GM12878 (cell line): ENCODE measurements at regions not wholly inside any gene's neighbourhood (a gene's known extent, or its start where the extent isn't known, plus 50 kb on each side); places are given as distances from the start of the nearest gene placed in this dataset.

ENCODE experiments used
- ATAC-seq: fragments of 200-7000 bp; cut with Tn5 transposase; 3 replicates; pipeline ENCODE4 v1.9.1; 2020; ENCODE audit warnings: mild to moderate bottlenecking, moderate library complexity
- BruUV-seq: library from RNA; stranded (reverse); fragments of 400-500 nt; replicated peaks from 2 replicates; lab custom pipeline; 2021; lab: Mats Ljungman, UMichigan
- CTCF ChIA-PET: fragments of 300-600 bp; sonication (Branson Sonifier 250); formaldehyde crosslinking; extraction: SDS; loops from one replicate; lab custom pipeline; 2021; ENCODE audit warnings: inconsistent platforms; lab: Yijun Ruan, JAX
- POLR2A ChIA-PET: fragments of 350-600 bp; formaldehyde crosslinking; extraction: SDS; loops from one replicate; lab custom pipeline; 2021; ENCODE audit warnings: inconsistent platforms; lab: Charles Lee
- RAD21 ChIA-PET: fragments of 300-600 bp; sonication (Branson Sonifier 250); formaldehyde crosslinking; loops from one replicate; lab custom pipeline; 2023; ENCODE audit warnings: antibody characterized with exemption; ENCODE audit not compliant: unreplicated experiment; lab: Charles Lee
- SMC1A ChIA-PET: fragments of 300-600 bp; sonication (Branson Sonifier 250); formaldehyde crosslinking; loops from one replicate; lab custom pipeline; 2023; ENCODE audit not compliant: unreplicated experiment, uncharacterized antibody; lab: Charles Lee
- DNase-seq: peaks from one replicate; pipeline ENCODE4 v3.0.0-alpha.2; 2011; ENCODE audit warnings: low read depth, low spot score
- FAIRE-seq: peaks from 3 replicates; lab custom pipeline; 2011; peaks lifted over from hg19 to GRCh38; lab: Jason Lieb, UNC
- H2AFZ ChIP-seq: 2 replicates; pipeline ENCODE4 v1.6.0; 2011; ENCODE audit warnings: low read depth, low read length, control low read depth; ENCODE audit not compliant: control insufficient read depth
- H3K27ac ChIP-seq: 2 replicates; pipeline ENCODE4 v1.5.1; 2011; ENCODE audit warnings: control low read depth; ENCODE audit not compliant: control insufficient read depth, insufficient read depth
- H3K27me3 ChIP-seq, 2 experiments: replicated peaks in 1 of 2; 2 replicates each; pipeline versions ENCODE4 v1.6.0 to v1.6.1; 2011; ENCODE audit warnings: low read length in 1 of 2; ENCODE audit not compliant: control insufficient read depth in 2 of 2, insufficient read depth in 2 of 2
- H3K36me3 ChIP-seq, 2 experiments: 2 replicates each; pipeline ENCODE4 v1.5.1; 2011; ENCODE audit warnings: low read length in 1 of 2; ENCODE audit not compliant: control insufficient read depth in 2 of 2, insufficient read depth in 2 of 2
- H3K4me1 ChIP-seq: 2 replicates; pipeline ENCODE4 v1.6.1; 2011; ENCODE audit warnings: mild to moderate bottlenecking, low read length, moderate library complexity, mixed read lengths; ENCODE audit not compliant: control insufficient read depth, insufficient read depth
- H3K4me2 ChIP-seq: 2 replicates; pipeline ENCODE4 v1.6.0; 2011; ENCODE audit warnings: control low read depth; ENCODE audit not compliant: control insufficient read depth, insufficient read depth
- H3K4me3 ChIP-seq: fragments of 200-600 bp; sonication (generic); 2 replicates; pipeline ENCODE4 v1.5.1; 2016
- H3K79me2 ChIP-seq: 2 replicates; pipeline ENCODE4 v1.6.0; 2011; ENCODE audit warnings: low read length; ENCODE audit not compliant: control insufficient read depth, insufficient read depth
- H3K9ac ChIP-seq: 2 replicates; pipeline ENCODE4 v1.8.0; 2011; ENCODE audit warnings: low read length, control low read depth, mixed read lengths; ENCODE audit not compliant: control insufficient read depth, insufficient read depth
- H3K9me3 ChIP-seq: replicated peaks from 3 replicates; pipeline ENCODE4 v1.5.1; 2011; ENCODE audit warnings: mild to moderate bottlenecking, low read length; ENCODE audit not compliant: control insufficient read depth, insufficient read depth
- H4K20me1 ChIP-seq: 2 replicates; pipeline ENCODE4 v1.6.0; 2011; ENCODE audit not compliant: control insufficient read depth, insufficient read depth
- ATF7 ChIP-seq: fragments of 450-650 bp; IDR thresholded peaks from 2 replicates; pipeline ENCODE4 v1.6.1; 2016; ENCODE audit warnings: low read depth, mild to moderate bottlenecking
- BCL11A ChIP-seq: IDR thresholded peaks from 2 replicates; pipeline ENCODE4 v1.6.1; 2011; ENCODE audit warnings: low read depth, low read length
- CBFB ChIP-seq: IDR thresholded peaks from 2 replicates; pipeline ENCODE4 v1.6.1; 2016; ENCODE audit warnings: antibody characterized with exemption, low read depth
- EGR1 ChIP-seq, 2 experiments: IDR thresholded peaks; 1 replicate in 1 of 2; 2 replicates in 1 of 2; pipeline ENCODE4 v1.6.1; 2011 to 2012; ENCODE audit warnings: low read depth in 2 of 2, low read length in 2 of 2, borderline replicate concordance in 1 of 2, mild to moderate bottlenecking in 1 of 2, moderate library complexity in 1 of 2
- IRF3 ChIP-seq: fragments of 450-650 bp; IDR thresholded peaks from 2 replicates; pipeline ENCODE4 v1.6.1; 2014; ENCODE audit warnings: mild to moderate bottlenecking
- KDM1A ChIP-seq: fragments of 200-600 bp; sonication (generic); IDR thresholded peaks from 2 replicates; pipeline ENCODE4 v1.6.1; 2016; ENCODE audit warnings: borderline replicate concordance
- MAX ChIP-seq: IDR thresholded peaks from 2 replicates; pipeline ENCODE4 v1.6.1; 2012; ENCODE audit warnings: low read depth, low read length, improper control_type of control experiment
- SMC3 ChIP-seq: IDR thresholded peaks from 2 replicates; pipeline ENCODE4 v1.6.1; 2011; ENCODE audit warnings: low read length, improper control_type of control experiment, borderline replicate concordance
- SUPT20H ChIP-seq: IDR thresholded peaks from 2 replicates; pipeline ENCODE4 v1.6.1; 2011; ENCODE audit warnings: low read depth, mild to moderate bottlenecking, low read length, moderate library complexity, borderline replicate concordance; ENCODE audit not compliant: control insufficient read depth
- TAF1 ChIP-seq: IDR thresholded peaks from 2 replicates; pipeline ENCODE4 v1.6.1; 2011; ENCODE audit warnings: mild to moderate bottlenecking, low read depth, low read length, borderline replicate concordance
- TCF12 ChIP-seq: IDR thresholded peaks from 2 replicates; pipeline ENCODE4 v1.6.1; 2011; ENCODE audit warnings: low read depth, mild to moderate bottlenecking, low read length
- ZNF622 ChIP-seq: fragments of 450-650 bp; IDR thresholded peaks from 2 replicates; pipeline ENCODE4 v1.6.1; 2017; ENCODE audit warnings: mild to moderate bottlenecking, inconsistent platforms
- WGBS: methylation state at CpG from one replicate; pipeline ENCODE4 v1.1.6; 2016; ENCODE audit warnings: low lambda C conversion rate; ENCODE audit not compliant: insufficient replicate concordance, insufficient coverage; ENCODE audit errors: missing lambda C conversion rate; 5-methylcytosine and 5-hydroxymethylcytosine counted together
- in situ Hi-C: fragments of 300-500 bp; cut with MboI; formaldehyde crosslinking; loops from 9 replicates; pipeline ENCODE4 v1.14.3; 2018; ENCODE audit warnings: mixed read lengths
- intact Hi-C: fragments of 100-400 bp; cut with micrococcal nuclease; formaldehyde crosslinking; loops from one replicate; pipeline ENCODE4 v1.14.2; 2022; ENCODE audit not compliant: unreplicated experiment
- TF ChIP-seq, protein P1 (sequence below): fragments of 450-650 bp; IDR thresholded peaks from 2 replicates; pipeline ENCODE4 v1.6.1; 2018; ENCODE audit warnings: mild to moderate bottlenecking, low read depth, moderate library complexity; ENCODE audit not compliant: partially characterized antibody

DNA sequence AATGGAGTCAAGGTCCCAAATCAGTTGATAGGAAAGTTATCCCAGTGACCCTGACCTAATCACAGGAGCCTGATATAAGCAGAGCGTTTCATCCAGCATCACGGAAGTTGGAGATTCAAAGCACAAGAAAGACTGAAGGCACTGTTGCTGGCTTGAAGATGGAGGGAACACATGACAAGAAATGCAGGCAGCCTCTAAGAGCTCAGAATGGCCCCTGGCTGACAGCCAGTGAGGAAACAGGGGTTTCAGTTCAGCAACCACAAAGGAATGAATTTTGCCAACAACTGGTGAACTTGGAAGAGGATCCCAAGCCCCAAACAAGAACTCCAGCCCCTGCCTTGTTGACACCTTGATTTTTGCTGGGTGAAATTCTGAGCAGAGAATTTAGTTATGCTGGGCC is 778.5 kb downstream of the MAFB start:
- Histone ChIP-seq H3K79me2 (no peaks in the 10 kb centered on the region), H3K27me3 (no peaks in the 10 kb centered on the region), H3K27ac (no peak overlapping the region), H3K4me1 (no peaks in the 10 kb centered on the region), H4K20me1 (no peaks in the 10 kb centered on the region), H3K4me2 (no peak overlapping the region), H3K36me3 (no peaks in the 10 kb centered on the region), H2AFZ (no peak overlapping the region), H3K9me3 (no peaks in the 10 kb centered on the region), H3K9ac (no peak overlapping the region), H3K4me3 (no peak overlapping the region)
- RAD21 ChIA-PET, result no interaction called here
- no TSS peak for BruUV-seq
- no peak for ATAC-seq
- SMC1A ChIA-PET, result no interaction called here
- no peak for FAIRE-seq
- no peak for TF ChIP-seq EGR1 (IDR thresholded peaks at IDR 0.05; ENCODE audit: borderline replicate concordance in 1 of 2, low read depth in 2 of 2, low read length in 2 of 2)
- no peak for TF ChIP-seq IRF3
- TF ChIP-seq CBFB, result no peak
- TF ChIP-seq ZNF622, result no peak
- no peak for TF ChIP-seq TCF12
- no peak for TF ChIP-seq SMC3
- TF ChIP-seq MAX, result no peak
- TF ChIP-seq SUPT20H, result no peak
- TF ChIP-seq TAF1, result no peak
- TF ChIP-seq ATF7, result no peak
- TF ChIP-seq, protein P1, sequence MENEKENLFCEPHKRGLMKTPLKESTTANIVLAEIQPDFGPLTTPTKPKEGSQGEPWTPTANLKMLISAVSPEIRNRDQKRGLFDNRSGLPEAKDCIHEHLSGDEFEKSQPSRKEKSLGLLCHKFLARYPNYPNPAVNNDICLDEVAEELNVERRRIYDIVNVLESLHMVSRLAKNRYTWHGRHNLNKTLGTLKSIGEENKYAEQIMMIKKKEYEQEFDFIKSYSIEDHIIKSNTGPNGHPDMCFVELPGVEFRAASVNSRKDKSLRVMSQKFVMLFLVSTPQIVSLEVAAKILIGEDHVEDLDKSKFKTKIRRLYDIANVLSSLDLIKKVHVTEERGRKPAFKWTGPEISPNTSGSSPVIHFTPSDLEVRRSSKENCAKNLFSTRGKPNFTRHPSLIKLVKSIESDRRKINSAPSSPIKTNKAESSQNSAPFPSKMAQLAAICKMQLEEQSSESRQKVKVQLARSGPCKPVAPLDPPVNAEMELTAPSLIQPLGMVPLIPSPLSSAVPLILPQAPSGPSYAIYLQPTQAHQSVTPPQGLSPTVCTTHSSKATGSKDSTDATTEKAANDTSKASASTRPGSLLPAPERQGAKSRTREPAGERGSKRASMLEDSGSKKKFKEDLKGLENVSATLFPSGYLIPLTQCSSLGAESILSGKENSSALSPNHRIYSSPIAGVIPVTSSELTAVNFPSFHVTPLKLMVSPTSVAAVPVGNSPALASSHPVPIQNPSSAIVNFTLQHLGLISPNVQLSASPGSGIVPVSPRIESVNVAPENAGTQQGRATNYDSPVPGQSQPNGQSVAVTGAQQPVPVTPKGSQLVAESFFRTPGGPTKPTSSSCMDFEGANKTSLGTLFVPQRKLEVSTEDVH, result no peak
- TF ChIP-seq BCL11A, result no peak
- no peak for TF ChIP-seq KDM1A
- in situ Hi-C loops (no loop called here), intact Hi-C loops (no loop called here)
- no peak for DNase-seq
- CTCF ChIA-PET, result no interaction called here
- POLR2A ChIA-PET, result no interaction called here
- 16% methylated on average over 2 of the region's 2 CpGs for WGBS
